HL-60 (cell line): ENCODE measurements at regions not wholly inside any gene's neighbourhood (a gene's known extent, or its start where the extent isn't known, plus 50 kb on each side); places are given as distances from the start of the nearest gene placed in this dataset.

Experiments used
- DNase-seq, 2 experiments: peaks; one replicate each; pipeline ENCODE4 v3.0.0-alpha.2; 2010 to 2020; ENCODE audit warnings: low read depth in 1 of 2, low spot score in 1 of 2
- H3K27ac ChIP-seq: fragments of 250-450 bp; sonication (Bioruptor Pico); replicated peaks from 2 replicates; pipeline ENCODE4 v1.5.1; 2020; ENCODE audit warnings: mild to moderate bottlenecking, moderate library complexity
- H3K27me3 ChIP-seq: fragments of 250-450 bp; sonication (Bioruptor Pico); 2 replicates; pipeline ENCODE4 v1.5.1; 2021; ENCODE audit warnings: mild to moderate bottlenecking, moderate library complexity; ENCODE audit not compliant: insufficient read depth, poor library complexity, severe bottlenecking
- H3K4me3 ChIP-seq: replicated peaks from 2 replicates; pipeline ENCODE4 v1.5.1; 2011; ENCODE audit warnings: mild to moderate bottlenecking, control low read depth, low read length; ENCODE audit not compliant: insufficient read depth
- GABPA ChIP-seq: IDR thresholded peaks from 2 replicates; pipeline ENCODE4 v1.6.1; 2012; ENCODE audit warnings: low read depth
- POLR2AphosphoS5 ChIP-seq: IDR thresholded peaks from 2 replicates; pipeline ENCODE4 v1.6.1; 2012; ENCODE audit warnings: low read depth
- SPI1 ChIP-seq: IDR thresholded peaks from 2 replicates; pipeline ENCODE4 v1.6.1; 2012; ENCODE audit warnings: low read depth, mild to moderate bottlenecking, borderline replicate concordance
- TF ChIP-seq, protein P1 (sequence below): IDR thresholded peaks from one replicate; pipeline ENCODE4 v1.5.1; 2011; ENCODE audit warnings: low read length, control low read depth, inconsistent platforms; ENCODE audit not compliant: insufficient read depth
- TF ChIP-seq, protein P2 (sequence below): IDR thresholded peaks from 2 replicates; pipeline ENCODE4 v1.6.1; 2012; ENCODE audit warnings: low read depth; ENCODE audit not compliant: insufficient replicate concordance

DNA sequence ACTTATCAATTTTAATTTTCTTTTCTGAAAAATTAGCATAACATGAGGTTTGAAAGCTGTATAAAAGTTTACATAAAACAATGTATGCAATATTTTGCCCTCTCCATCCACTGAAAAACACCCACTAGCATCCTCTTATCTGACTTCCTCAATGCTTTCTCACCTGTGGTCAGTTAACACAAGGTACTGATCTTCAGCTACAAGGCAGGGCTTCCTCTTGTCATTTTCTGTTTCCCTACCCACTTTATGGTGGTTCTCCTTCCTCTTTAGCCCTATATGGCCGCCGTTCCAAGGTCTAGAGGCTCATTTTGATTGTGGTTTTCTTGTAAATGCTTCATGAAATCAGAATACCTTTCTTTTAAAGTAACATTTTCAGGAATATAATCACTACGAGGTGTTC, 618.6 kb upstream of the CPEB2 start:
- H3K4me3 ChIP-seq, result no peak overlapping the region
- TF ChIP-seq POLR2AphosphoS5 (no peak), GABPA (no peak), SPI1 (no peak)
- TF ChIP-seq, protein P1, sequence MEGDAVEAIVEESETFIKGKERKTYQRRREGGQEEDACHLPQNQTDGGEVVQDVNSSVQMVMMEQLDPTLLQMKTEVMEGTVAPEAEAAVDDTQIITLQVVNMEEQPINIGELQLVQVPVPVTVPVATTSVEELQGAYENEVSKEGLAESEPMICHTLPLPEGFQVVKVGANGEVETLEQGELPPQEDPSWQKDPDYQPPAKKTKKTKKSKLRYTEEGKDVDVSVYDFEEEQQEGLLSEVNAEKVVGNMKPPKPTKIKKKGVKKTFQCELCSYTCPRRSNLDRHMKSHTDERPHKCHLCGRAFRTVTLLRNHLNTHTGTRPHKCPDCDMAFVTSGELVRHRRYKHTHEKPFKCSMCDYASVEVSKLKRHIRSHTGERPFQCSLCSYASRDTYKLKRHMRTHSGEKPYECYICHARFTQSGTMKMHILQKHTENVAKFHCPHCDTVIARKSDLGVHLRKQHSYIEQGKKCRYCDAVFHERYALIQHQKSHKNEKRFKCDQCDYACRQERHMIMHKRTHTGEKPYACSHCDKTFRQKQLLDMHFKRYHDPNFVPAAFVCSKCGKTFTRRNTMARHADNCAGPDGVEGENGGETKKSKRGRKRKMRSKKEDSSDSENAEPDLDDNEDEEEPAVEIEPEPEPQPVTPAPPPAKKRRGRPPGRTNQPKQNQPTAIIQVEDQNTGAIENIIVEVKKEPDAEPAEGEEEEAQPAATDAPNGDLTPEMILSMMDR, result no peak
- TF ChIP-seq, protein P2, sequence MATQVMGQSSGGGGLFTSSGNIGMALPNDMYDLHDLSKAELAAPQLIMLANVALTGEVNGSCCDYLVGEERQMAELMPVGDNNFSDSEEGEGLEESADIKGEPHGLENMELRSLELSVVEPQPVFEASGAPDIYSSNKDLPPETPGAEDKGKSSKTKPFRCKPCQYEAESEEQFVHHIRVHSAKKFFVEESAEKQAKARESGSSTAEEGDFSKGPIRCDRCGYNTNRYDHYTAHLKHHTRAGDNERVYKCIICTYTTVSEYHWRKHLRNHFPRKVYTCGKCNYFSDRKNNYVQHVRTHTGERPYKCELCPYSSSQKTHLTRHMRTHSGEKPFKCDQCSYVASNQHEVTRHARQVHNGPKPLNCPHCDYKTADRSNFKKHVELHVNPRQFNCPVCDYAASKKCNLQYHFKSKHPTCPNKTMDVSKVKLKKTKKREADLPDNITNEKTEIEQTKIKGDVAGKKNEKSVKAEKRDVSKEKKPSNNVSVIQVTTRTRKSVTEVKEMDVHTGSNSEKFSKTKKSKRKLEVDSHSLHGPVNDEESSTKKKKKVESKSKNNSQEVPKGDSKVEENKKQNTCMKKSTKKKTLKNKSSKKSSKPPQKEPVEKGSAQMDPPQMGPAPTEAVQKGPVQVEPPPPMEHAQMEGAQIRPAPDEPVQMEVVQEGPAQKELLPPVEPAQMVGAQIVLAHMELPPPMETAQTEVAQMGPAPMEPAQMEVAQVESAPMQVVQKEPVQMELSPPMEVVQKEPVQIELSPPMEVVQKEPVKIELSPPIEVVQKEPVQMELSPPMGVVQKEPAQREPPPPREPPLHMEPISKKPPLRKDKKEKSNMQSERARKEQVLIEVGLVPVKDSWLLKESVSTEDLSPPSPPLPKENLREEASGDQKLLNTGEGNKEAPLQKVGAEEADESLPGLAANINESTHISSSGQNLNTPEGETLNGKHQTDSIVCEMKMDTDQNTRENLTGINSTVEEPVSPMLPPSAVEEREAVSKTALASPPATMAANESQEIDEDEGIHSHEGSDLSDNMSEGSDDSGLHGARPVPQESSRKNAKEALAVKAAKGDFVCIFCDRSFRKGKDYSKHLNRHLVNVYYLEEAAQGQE, result no peak
- no peak overlapping the region for H3K27ac ChIP-seq
- no peaks in the 10 kb centered on the region for H3K27me3 ChIP-seq
- DNase-seq, result no peak

DNA sequence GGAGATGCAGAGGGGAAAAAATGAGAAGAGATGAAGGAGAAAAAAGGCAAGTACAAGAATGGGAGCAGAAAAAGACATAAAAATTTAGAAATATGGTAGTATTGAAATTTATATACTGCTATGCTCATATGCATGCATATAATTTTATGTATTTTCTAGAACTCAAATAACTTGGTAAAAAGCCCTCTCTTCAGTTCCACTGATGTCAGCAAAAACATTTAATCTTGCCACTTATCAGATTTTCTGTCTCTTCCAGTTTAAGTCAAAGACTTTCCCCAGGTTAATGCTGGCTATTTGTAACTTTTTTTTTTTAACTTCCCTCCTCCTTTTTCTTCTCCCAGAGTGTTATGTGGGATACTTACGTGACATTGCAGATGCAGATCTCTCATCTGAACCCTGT, 617.5 kb upstream of the CPEB2 start:
- no peak overlapping the region for H3K27ac ChIP-seq
- H3K27me3 ChIP-seq, result no peaks in the 10 kb centered on the region
- no peak overlapping the region for H3K4me3 ChIP-seq
- DNase-seq, result no peak
- TF ChIP-seq, protein P1, result no peak
- TF ChIP-seq, protein P2, result no peak
- no peak for TF ChIP-seq GABPA
- no peak for TF ChIP-seq POLR2AphosphoS5
- TF ChIP-seq SPI1, result no peak

DNA sequence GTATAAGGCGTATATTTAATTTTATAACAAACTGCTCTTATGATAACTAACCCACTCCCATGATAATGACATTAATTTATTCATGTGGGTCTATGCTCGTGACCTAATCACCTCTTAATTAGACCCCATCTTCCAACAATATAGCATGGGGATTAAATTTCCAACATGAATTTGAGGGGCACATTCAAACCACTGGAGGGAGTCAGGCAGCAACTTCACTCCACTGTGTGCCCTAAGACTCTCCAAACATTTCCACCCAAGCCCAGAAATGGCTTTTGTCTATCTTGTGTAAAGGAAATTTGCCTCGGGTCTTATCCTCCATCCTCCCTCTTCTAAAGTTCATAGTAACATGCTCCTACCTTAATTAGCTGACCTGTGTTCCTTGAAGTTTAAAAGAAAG, 616.1 kb upstream of the CPEB2 start:
- Histone ChIP-seq H3K27ac (no peak overlapping the region), H3K27me3 (no peaks in the 10 kb centered on the region), H3K4me3 (no peak overlapping the region)
- no peak for DNase-seq
- no peak for TF ChIP-seq GABPA
- TF ChIP-seq, protein P1, result no peak
- TF ChIP-seq SPI1, result no peak
- TF ChIP-seq POLR2AphosphoS5, result no peak
- TF ChIP-seq, protein P2, result no peak
